ENCODE measurements at regions not wholly inside any gene's neighbourhood (a gene's known extent, or its start where the extent isn't known, plus 50 kb on each side); places are given as distances from the start of the nearest gene placed in this dataset.

GRCh38 chr5:28850320-28850921 is 1812.0 kb upstream of the CDH9 start:
- H3K27ac ChIP-seq, result no peak overlapping the region
- POLR2A ChIA-PET (ENCODE audit: low non-redundant PET), result no interaction called here
- CTCF ChIA-PET, result no interaction called here
- DNase-seq (ENCODE audit: low spot score), result no peak
- TF ChIP-seq, protein P1, sequence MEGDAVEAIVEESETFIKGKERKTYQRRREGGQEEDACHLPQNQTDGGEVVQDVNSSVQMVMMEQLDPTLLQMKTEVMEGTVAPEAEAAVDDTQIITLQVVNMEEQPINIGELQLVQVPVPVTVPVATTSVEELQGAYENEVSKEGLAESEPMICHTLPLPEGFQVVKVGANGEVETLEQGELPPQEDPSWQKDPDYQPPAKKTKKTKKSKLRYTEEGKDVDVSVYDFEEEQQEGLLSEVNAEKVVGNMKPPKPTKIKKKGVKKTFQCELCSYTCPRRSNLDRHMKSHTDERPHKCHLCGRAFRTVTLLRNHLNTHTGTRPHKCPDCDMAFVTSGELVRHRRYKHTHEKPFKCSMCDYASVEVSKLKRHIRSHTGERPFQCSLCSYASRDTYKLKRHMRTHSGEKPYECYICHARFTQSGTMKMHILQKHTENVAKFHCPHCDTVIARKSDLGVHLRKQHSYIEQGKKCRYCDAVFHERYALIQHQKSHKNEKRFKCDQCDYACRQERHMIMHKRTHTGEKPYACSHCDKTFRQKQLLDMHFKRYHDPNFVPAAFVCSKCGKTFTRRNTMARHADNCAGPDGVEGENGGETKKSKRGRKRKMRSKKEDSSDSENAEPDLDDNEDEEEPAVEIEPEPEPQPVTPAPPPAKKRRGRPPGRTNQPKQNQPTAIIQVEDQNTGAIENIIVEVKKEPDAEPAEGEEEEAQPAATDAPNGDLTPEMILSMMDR (conservative IDR thresholded peaks at IDR 0.05; ENCODE audit: low read depth), result no peak

DNA sequence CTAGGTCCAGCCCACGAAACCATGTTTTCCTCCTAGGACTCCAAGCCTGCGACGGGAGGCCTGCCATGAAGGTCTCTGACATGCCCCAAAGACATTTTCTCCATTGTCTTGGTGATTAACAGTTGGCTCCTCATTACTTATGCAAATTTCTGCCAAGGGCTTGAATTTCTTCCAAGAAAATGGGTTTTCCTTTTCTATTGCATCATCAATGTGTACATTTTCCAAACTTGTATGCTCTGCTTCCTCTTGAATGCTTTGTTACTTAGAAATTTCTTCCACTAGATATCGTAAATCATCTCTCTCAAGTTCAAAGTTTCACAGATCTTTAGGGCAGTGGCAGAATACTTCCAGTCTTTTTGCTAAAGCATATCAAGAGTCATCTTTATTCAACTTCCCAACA is 1792.7 kb upstream of the CDH9 start:
- POLR2A ChIA-PET (ENCODE audit: low non-redundant PET), result no interaction called here
- TF ChIP-seq, protein P1 (conservative IDR thresholded peaks at IDR 0.05; ENCODE audit: low read depth), result no peak
- no peak for DNase-seq (ENCODE audit: low spot score)
- H3K27ac ChIP-seq, result no peak overlapping the region
- CTCF ChIA-PET, result interaction anchor here (0.6 kb wide), 1 partner anchor 288 kb away, joined by 5 read pairs; no protein-coding TSS in a partner anchor

GRCh38 chr5:28823231-28823630 is 1784.8 kb upstream of the CDH9 start:
- H3K27ac ChIP-seq, result no peak overlapping the region
- DNase-seq (ENCODE audit: low spot score), result no peak
- TF ChIP-seq, protein P1 (conservative IDR thresholded peaks at IDR 0.05; ENCODE audit: low read depth), result no peak
- POLR2A ChIA-PET (ENCODE audit: low non-redundant PET), result no interaction called here
- CTCF ChIA-PET, result interaction anchor here (0.6 kb wide), 1 partner anchor 74 kb away, joined by 3 read pairs; no protein-coding TSS in a partner anchor

GRCh38 chr5:28822071-28822470 is 1783.7 kb upstream of the CDH9 start:
- CTCF ChIA-PET, result no interaction called here
- TF ChIP-seq, protein P1 (conservative IDR thresholded peaks at IDR 0.05; ENCODE audit: low read depth), result no peak

GRCh38 chr5:28810751-28811136 is 1772.4 kb upstream of the CDH9 start:
- no peak for DNase-seq (ENCODE audit: low spot score)
- TF ChIP-seq, protein P1 (conservative IDR thresholded peaks at IDR 0.05; ENCODE audit: low read depth), result no peak
- CTCF ChIA-PET, result no interaction called here
- POLR2A ChIA-PET (ENCODE audit: low non-redundant PET), result no interaction called here
- H3K27ac ChIP-seq, result no peak overlapping the region

More at GRCh38 chr5:28822071-28822470, 1783.7 kb upstream of the CDH9 start:
- H3K27ac ChIP-seq, result no peak overlapping the region
- DNase-seq (ENCODE audit: low spot score), result no peak
- POLR2A ChIA-PET (ENCODE audit: low non-redundant PET), result no interaction called here

DNA sequence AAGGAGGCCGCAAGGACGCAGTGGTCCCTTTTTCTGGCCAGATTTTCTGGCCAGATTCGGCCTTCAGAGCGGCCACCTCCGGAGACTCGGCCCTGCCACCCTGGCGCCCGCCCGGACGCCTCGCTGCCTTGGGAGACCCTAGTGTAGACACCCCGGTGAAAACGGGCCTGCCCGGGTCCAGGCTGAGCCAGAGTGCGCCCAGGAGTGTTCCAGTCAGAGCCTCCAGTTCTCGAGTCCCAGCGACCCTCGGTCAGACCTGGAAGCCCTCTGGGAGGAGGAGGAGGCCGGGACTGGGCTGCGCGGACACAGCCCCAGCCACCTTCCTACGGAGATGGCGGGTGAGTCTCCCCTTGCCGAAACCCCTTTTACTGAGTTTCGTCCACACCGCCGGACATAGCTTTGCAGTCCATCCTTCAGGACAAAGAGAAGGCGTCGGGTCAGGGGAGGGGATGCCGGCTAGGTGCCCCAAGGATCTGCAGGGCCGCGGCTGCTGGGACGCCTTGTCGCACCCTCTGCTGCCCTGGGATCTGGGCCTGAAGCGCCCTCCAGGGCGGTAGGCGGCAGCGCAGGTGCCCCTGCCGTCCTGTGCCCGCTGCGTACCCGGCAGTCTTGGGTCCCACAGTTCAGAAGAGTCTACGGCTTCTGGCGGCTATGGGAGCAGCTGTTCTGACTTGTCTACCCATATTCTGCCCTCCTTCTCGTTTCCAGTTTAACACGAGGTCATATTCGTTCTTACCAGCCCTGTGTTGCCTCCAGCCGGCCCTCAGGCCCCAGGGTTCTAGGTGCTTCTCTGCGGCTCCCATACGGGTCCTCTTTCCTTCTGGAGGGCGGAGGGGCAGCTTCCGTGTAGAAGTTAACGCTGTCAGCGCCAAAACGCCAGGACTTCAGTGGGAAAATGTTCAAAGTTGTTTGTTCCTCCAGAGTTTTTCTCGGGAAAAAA is 1771.7 kb upstream of the CDH9 start:
- TF ChIP-seq, protein P1 (conservative IDR thresholded peaks at IDR 0.05; ENCODE audit: low read depth), result no peak
- DNase-seq (ENCODE audit: low spot score), result no peak
- POLR2A ChIA-PET (ENCODE audit: low non-redundant PET), result no interaction called here
- CTCF ChIA-PET, result no interaction called here
- H3K27ac ChIP-seq, result no peak overlapping the region
